ENCODE measurements at regions not wholly inside any gene's neighbourhood (a gene's known extent, or its start where the extent isn't known, plus 50 kb on each side); places are given as distances from the start of the nearest gene placed in this dataset.

- no peak for DNase-seq (ENCODE audit: low read depth)
These were observed 994.2 kb upstream of the TENM3 start for GRCh38 chr4:181249031-181249430.

- peak; percentile 55 for DNase-seq (ENCODE audit: low read depth)
These were observed 988.4 kb upstream of the TENM3 start for GRCh38 chr4:181254771-181255170.

- DNase-seq (ENCODE audit: low read depth) = no peak
These were observed 984.6 kb upstream of the TENM3 start for GRCh38 chr4:181258569-181258968.

GRCh38 chr4:181259081-181259709 lies 984.0 kb upstream of the TENM3 start:
- no peak for DNase-seq (ENCODE audit: low read depth)

- peak; percentile 16 for DNase-seq (ENCODE audit: low read depth)
These were observed 981.9 kb upstream of the TENM3 start for GRCh38 chr4:181261279-181261678.

- DNase-seq (ENCODE audit: low read depth) = peak; percentile 1
These were observed 978.3 kb upstream of the TENM3 start for GRCh38 chr4:181264893-181265292.

- DNase-seq (ENCODE audit: low read depth) = no peak
These were observed 977.8 kb upstream of the TENM3 start for GRCh38 chr4:181265370-181265769.

GRCh38 chr4:181271116-181271640 lies 972.0 kb upstream of the TENM3 start:
- DNase-seq (ENCODE audit: low read depth) = no peak

- no peak for DNase-seq (ENCODE audit: low read depth)
These were observed 970.8 kb upstream of the TENM3 start for GRCh38 chr4:181272422-181272821.

GRCh38 chr4:181278941-181279340 lies 964.3 kb upstream of the TENM3 start:
- DNase-seq (ENCODE audit: low read depth) = no peak

GRCh38 chr4:181281451-181281850 lies 961.8 kb upstream of the TENM3 start:
- DNase-seq (ENCODE audit: low read depth) = no peak

GRCh38 chr4:181289198-181289597 lies 954.0 kb upstream of the TENM3 start:
- DNase-seq (ENCODE audit: low read depth) = no peak

- DNase-seq (ENCODE audit: low read depth) = no peak
These were observed 951.6 kb upstream of the TENM3 start for GRCh38 chr4:181291615-181292014.

- DNase-seq (ENCODE audit: low read depth) = no peak
These were observed 950.2 kb upstream of the TENM3 start for GRCh38 chr4:181293014-181293413.

GRCh38 chr4:181293541-181293940 lies 949.7 kb upstream of the TENM3 start:
- no peak for DNase-seq (ENCODE audit: low read depth)

GRCh38 chr4:181294421-181294820 lies 948.8 kb upstream of the TENM3 start:
- DNase-seq (ENCODE audit: low read depth) = no peak

GRCh38 chr4:181301735-181302710 lies 941.2 kb upstream of the TENM3 start:
- DNase-seq (ENCODE audit: low read depth) = peak; percentile 52

GRCh38 chr4:181307824-181308223 lies 935.4 kb upstream of the TENM3 start:
- DNase-seq (ENCODE audit: low read depth) = no peak

- DNase-seq (ENCODE audit: low read depth) = no peak
These were observed 934.5 kb upstream of the TENM3 start for GRCh38 chr4:181308476-181309312.

GRCh38 chr4:181312066-181312465 lies 931.1 kb upstream of the TENM3 start:
- no peak for DNase-seq (ENCODE audit: low read depth)

- DNase-seq (ENCODE audit: low read depth) = no peak
These were observed 923.6 kb upstream of the TENM3 start for GRCh38 chr4:181319629-181320028.

- no peak for DNase-seq (ENCODE audit: low read depth)
These were observed 920.1 kb upstream of the TENM3 start for GRCh38 chr4:181323061-181323460.
